ENCODE measurements at regions not wholly inside any gene's neighbourhood (a gene's known extent, or its start where the extent isn't known, plus 50 kb on each side); places are given as distances from the start of the nearest gene placed in this dataset.

DNA sequence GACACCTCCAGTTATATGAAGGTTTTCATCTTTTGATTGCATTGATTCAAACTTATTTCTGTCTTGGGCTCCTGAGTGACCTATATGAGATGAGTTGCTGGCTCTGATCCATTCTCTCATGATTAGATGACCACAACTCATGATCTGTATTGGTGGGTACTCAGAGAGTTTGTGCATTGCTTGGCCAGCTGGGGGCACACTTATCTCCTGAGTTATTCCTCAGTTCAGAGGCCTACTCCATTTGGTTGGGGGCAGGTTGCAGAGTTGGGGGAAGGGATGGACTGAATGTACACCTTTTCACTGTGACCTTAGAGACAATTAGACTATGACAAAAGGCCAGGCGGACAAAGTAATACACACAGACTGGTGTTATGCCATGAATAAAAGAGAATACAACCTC lies 166.2 kb upstream of the SEMA6D start:
- no peak for TF ChIP-seq EZH2 (optimal IDR thresholded peaks at IDR 0.05; ENCODE audit: low read depth, low read length)
- no peak for TF ChIP-seq EZH2phosphoT487 (IDR thresholded peaks at IDR 0.05; ENCODE audit: low read length)
- TF ChIP-seq, protein P1, sequence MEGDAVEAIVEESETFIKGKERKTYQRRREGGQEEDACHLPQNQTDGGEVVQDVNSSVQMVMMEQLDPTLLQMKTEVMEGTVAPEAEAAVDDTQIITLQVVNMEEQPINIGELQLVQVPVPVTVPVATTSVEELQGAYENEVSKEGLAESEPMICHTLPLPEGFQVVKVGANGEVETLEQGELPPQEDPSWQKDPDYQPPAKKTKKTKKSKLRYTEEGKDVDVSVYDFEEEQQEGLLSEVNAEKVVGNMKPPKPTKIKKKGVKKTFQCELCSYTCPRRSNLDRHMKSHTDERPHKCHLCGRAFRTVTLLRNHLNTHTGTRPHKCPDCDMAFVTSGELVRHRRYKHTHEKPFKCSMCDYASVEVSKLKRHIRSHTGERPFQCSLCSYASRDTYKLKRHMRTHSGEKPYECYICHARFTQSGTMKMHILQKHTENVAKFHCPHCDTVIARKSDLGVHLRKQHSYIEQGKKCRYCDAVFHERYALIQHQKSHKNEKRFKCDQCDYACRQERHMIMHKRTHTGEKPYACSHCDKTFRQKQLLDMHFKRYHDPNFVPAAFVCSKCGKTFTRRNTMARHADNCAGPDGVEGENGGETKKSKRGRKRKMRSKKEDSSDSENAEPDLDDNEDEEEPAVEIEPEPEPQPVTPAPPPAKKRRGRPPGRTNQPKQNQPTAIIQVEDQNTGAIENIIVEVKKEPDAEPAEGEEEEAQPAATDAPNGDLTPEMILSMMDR (IDR thresholded peaks at IDR 0.05; ENCODE audit: low read length) = no peak

All from MM.1S (cell line).